Smooth muscle cell (in vitro differentiated cells): ENCODE measurements at regions not wholly inside any gene's neighbourhood (a gene's known extent, or its start where the extent isn't known, plus 50 kb on each side); places are given as distances from the start of the nearest gene placed in this dataset.

Experiments
- DNase-seq: peaks from one replicate; lab custom pipeline; 2025; ENCODE audit not compliant: unreplicated experiment; lab: John Stamatoyannopoulos, UW
- H2AFZ ChIP-seq: fragments of 200-600 bp; sonication (generic); 2 replicates; pipeline ENCODE4 v1.6.0; 2016; ENCODE audit warnings: antibody characterized with exemption, low read depth, mild to moderate bottlenecking
- H3F3A ChIP-seq: fragments of 200-600 bp; sonication (generic); 2 replicates; pipeline ENCODE4 v1.6.0; 2017; ENCODE audit warnings: antibody characterized with exemption, low read depth
- H3K27ac ChIP-seq: fragments of 200-600 bp; sonication (generic); 2 replicates; pipeline ENCODE4 v1.5.1; 2016; ENCODE audit warnings: low read depth, mild to moderate bottlenecking
- H3K27me3 ChIP-seq: fragments of 200-600 bp; sonication (generic); 2 replicates; pipeline ENCODE4 v1.6.1; 2016; ENCODE audit warnings: low read depth, mild to moderate bottlenecking
- H3K36me3 ChIP-seq: fragments of 200-600 bp; sonication (generic); 2 replicates; pipeline ENCODE4 v1.5.1; 2016; ENCODE audit warnings: low read depth
- H3K4me1 ChIP-seq: fragments of 200-600 bp; sonication (generic); 2 replicates; pipeline ENCODE4 v1.5.1; 2016; ENCODE audit warnings: low read depth
- H3K4me2 ChIP-seq: fragments of 200-600 bp; sonication (generic); 2 replicates; pipeline ENCODE4 v1.6.0; 2016; ENCODE audit warnings: mild to moderate bottlenecking
- H3K4me3 ChIP-seq: fragments of 200-600 bp; sonication (generic); 2 replicates; pipeline ENCODE4 v1.5.1; 2016; ENCODE audit warnings: mild to moderate bottlenecking
- H3K79me2 ChIP-seq: fragments of 200-600 bp; sonication (generic); 2 replicates; pipeline ENCODE4 v1.6.0; 2016; ENCODE audit warnings: low read depth, mild to moderate bottlenecking
- H3K9ac ChIP-seq: fragments of 200-600 bp; sonication (generic); 2 replicates; pipeline ENCODE4 v1.6.0; 2016; ENCODE audit warnings: low read depth
- H3K9me3 ChIP-seq: fragments of 200-600 bp; sonication (generic); replicated peaks from 2 replicates; pipeline ENCODE4 v1.5.1; 2016; ENCODE audit warnings: low read depth
- H4K20me1 ChIP-seq: fragments of 200-600 bp; sonication (generic); 2 replicates; pipeline ENCODE4 v1.6.0; 2016; ENCODE audit warnings: low read depth
- CTCF ChIP-seq: fragments of 200-600 bp; sonication (generic); IDR thresholded peaks from 2 replicates; pipeline ENCODE4 v1.5.1; 2017; ENCODE audit warnings: borderline replicate concordance, mild to moderate bottlenecking, antibody characterized with exemption; ENCODE audit not compliant: insufficient read depth, poor library complexity, severe bottlenecking
- WGBS: methylation state at CpG from one replicate; pipeline ENCODE4 v1.1.7; 2016; ENCODE audit warnings: low lambda C conversion rate; 5-methylcytosine and 5-hydroxymethylcytosine counted together

- no peak overlapping the region for H3K9ac ChIP-seq
Measured at GRCh38 chr7:25313526-25313925, 85.2 kb upstream of the NPVF start.

GRCh38 chr7:25314094-25314730 is 85.9 kb upstream of the NPVF start:
- Histone ChIP-seq H2AFZ (no peak overlapping the region), H4K20me1 (no peaks in the 10 kb centered on the region), H3K4me3 (no peak overlapping the region), H3K27ac (no peak overlapping the region), H3K79me2 (no peaks in the 10 kb centered on the region), H3K9me3 (no peaks in the 10 kb centered on the region), H3K4me1 (no peaks in the 10 kb centered on the region), H3K9ac (no peak overlapping the region), H3K36me3 (no peaks in the 10 kb centered on the region), H3K27me3 (peaks cover 13% of the 10 kb centered on the region), H3F3A (no peaks in the 10 kb centered on the region), H3K4me2 (no peak overlapping the region)
- 90% methylated on average over 5 of the region's 5 CpGs for WGBS
- no peak for TF ChIP-seq CTCF
- DNase-seq: no peak

More at GRCh38 chr7:25313526-25313925, 85.2 kb upstream of the NPVF start:
- Histone ChIP-seq H3K4me2 (no peak overlapping the region), H3K4me1 (peaks cover 3% of the 10 kb centered on the region), H3K9me3 (no peaks in the 10 kb centered on the region), H2AFZ (no peak overlapping the region), H4K20me1 (no peaks in the 10 kb centered on the region), H3K36me3 (no peaks in the 10 kb centered on the region), H3K27me3 (peaks cover 10% of the 10 kb centered on the region), H3K27ac (no peak overlapping the region), H3K4me3 (no peak overlapping the region), H3K79me2 (no peaks in the 10 kb centered on the region), H3F3A (no peaks in the 10 kb centered on the region)
- no peak for DNase-seq
- TF ChIP-seq CTCF: no peak
- WGBS: 96% methylated on average over 1 of the region's 1 CpG

- 63% methylated on average over 10 of the region's 10 CpGs for WGBS
Measured at GRCh38 chr7:25314731-25315267, 86.5 kb upstream of the NPVF start.

More at GRCh38 chr7:25314731-25315267, 86.5 kb upstream of the NPVF start:
- no peak for DNase-seq
- Histone ChIP-seq H3K4me1 (no peaks in the 10 kb centered on the region), H3K4me2 (no peak overlapping the region), H4K20me1 (no peaks in the 10 kb centered on the region), H3K4me3 (no peak overlapping the region), H3K36me3 (no peaks in the 10 kb centered on the region), H3K9ac (no peak overlapping the region), H3K27me3 (peaks cover 19% of the 10 kb centered on the region), H3K27ac (no peak overlapping the region), H2AFZ (no peak overlapping the region), H3K79me2 (no peaks in the 10 kb centered on the region), H3K9me3 (no peaks in the 10 kb centered on the region), H3F3A (no peaks in the 10 kb centered on the region)
- TF ChIP-seq CTCF: no peak
